Endodermal cell (in vitro differentiated cells): ENCODE measurements at regions not wholly inside any gene's neighbourhood (a gene's known extent, or its start where the extent isn't known, plus 50 kb on each side); places are given as distances from the start of the nearest gene placed in this dataset.

ENCODE experiments used
- DNase-seq: peaks from one replicate; pipeline ENCODE4 v3.0.0-alpha.2; 2017
- H3K27ac ChIP-seq: 2 replicates; pipeline ENCODE4 v1.5.1; 2013; ENCODE audit warnings: mild to moderate bottlenecking, low read depth, low read length, moderate library complexity
- H3K27me3 ChIP-seq: 2 replicates; pipeline ENCODE4 v1.6.1; 2013; ENCODE audit warnings: mild to moderate bottlenecking, low read length, moderate library complexity; ENCODE audit not compliant: insufficient read depth, control insufficient read depth, poor library complexity, severe bottlenecking
- H3K36me3 ChIP-seq: 2 replicates; pipeline ENCODE4 v1.7.0; 2013; ENCODE audit warnings: mild to moderate bottlenecking, low read length, moderate library complexity; ENCODE audit not compliant: control insufficient read depth, insufficient read depth
- H3K4me1 ChIP-seq: one replicate; pipeline ENCODE4 v1.7.0; 2013; ENCODE audit warnings: low read length; ENCODE audit not compliant: control insufficient read depth, insufficient read depth
- H3K4me3 ChIP-seq: 2 replicates; pipeline ENCODE4 v1.5.1; 2013; ENCODE audit warnings: mild to moderate bottlenecking, low read length, moderate library complexity
- H3K9ac ChIP-seq: 2 replicates; pipeline ENCODE4 v1.6.1; 2013; ENCODE audit warnings: mild to moderate bottlenecking, low read length, moderate library complexity; ENCODE audit not compliant: poor library complexity, severe bottlenecking; ENCODE audit errors: extremely low read depth
- H3K9me3 ChIP-seq: 2 replicates; pipeline ENCODE4 v1.6.1; 2013; ENCODE audit warnings: mild to moderate bottlenecking, low read length, moderate library complexity; ENCODE audit not compliant: control insufficient read depth
- H3K27ac Mint-ChIP-seq: 2 replicates; pipeline ENCODE4 v1.8.0; 2020; ENCODE audit warnings: mixed read lengths
- H3K27me3 Mint-ChIP-seq: 2 replicates; pipeline ENCODE4 v1.8.0; 2021; ENCODE audit warnings: mild to moderate bottlenecking, mixed read lengths; ENCODE audit not compliant: insufficient read depth
- H3K36me3 Mint-ChIP-seq: 2 replicates; pipeline ENCODE4 v1.8.0; 2020; ENCODE audit warnings: low read depth, mixed read lengths
- H3K4me1 Mint-ChIP-seq: 2 replicates; pipeline ENCODE4 v1.8.0; 2020; ENCODE audit warnings: mixed read lengths
- H3K4me3 Mint-ChIP-seq: 2 replicates; pipeline ENCODE4 v1.8.0; 2020; ENCODE audit warnings: mild to moderate bottlenecking, moderate library complexity, mixed read lengths
- H3K9me3 Mint-ChIP-seq: 2 replicates; pipeline ENCODE4 v1.8.0; 2020; ENCODE audit warnings: mild to moderate bottlenecking, mixed read lengths
- WGBS, 2 experiments: methylation state at CpG; one replicate each; pipeline versions ENCODE4 v1.1.5 to v1.1.7; 2013; ENCODE audit warnings: missing lambda C conversion rate in 2 of 2, mixed read lengths in 1 of 2; ENCODE audit not compliant: insufficient coverage in 1 of 2, insufficient read length in 1 of 2; 5-methylcytosine and 5-hydroxymethylcytosine counted together
- TF ChIP-seq, protein P1 (sequence below): fragments of 200-600 bp; sonication (generic); conservative IDR thresholded peaks from 2 replicates; pipeline ENCODE4 v1.5.0; 2021; ENCODE audit warnings: antibody characterized with exemption, mild to moderate bottlenecking

- TF ChIP-seq, protein P1, sequence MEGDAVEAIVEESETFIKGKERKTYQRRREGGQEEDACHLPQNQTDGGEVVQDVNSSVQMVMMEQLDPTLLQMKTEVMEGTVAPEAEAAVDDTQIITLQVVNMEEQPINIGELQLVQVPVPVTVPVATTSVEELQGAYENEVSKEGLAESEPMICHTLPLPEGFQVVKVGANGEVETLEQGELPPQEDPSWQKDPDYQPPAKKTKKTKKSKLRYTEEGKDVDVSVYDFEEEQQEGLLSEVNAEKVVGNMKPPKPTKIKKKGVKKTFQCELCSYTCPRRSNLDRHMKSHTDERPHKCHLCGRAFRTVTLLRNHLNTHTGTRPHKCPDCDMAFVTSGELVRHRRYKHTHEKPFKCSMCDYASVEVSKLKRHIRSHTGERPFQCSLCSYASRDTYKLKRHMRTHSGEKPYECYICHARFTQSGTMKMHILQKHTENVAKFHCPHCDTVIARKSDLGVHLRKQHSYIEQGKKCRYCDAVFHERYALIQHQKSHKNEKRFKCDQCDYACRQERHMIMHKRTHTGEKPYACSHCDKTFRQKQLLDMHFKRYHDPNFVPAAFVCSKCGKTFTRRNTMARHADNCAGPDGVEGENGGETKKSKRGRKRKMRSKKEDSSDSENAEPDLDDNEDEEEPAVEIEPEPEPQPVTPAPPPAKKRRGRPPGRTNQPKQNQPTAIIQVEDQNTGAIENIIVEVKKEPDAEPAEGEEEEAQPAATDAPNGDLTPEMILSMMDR: no peak
- no peak overlapping the region for H3K9ac ChIP-seq
- H3K4me3 ChIP-seq: no peak overlapping the region
- H3K27ac Mint-ChIP-seq: peak overlapping the region; percentile 76
- H3K4me1 ChIP-seq: peaks cover 6% of the 10 kb centered on the region
- H3K4me3 Mint-ChIP-seq: peak overlapping the region; percentile 45
- peak; percentile 91 for DNase-seq
- H3K27me3 ChIP-seq: no peaks in the 10 kb centered on the region
- H3K36me3 ChIP-seq: no peaks in the 10 kb centered on the region
- peaks cover 2% of the 10 kb centered on the region for H3K27me3 Mint-ChIP-seq
- no peaks in the 10 kb centered on the region for H3K9me3 Mint-ChIP-seq
- WGBS, 2 experiments: 36 to 37% methylated on average over 9 to 20 of the region's 20 CpGs
- peak overlapping the region; percentile 30 for H3K27ac ChIP-seq
- no peaks in the 10 kb centered on the region for H3K9me3 ChIP-seq
- H3K36me3 Mint-ChIP-seq: no peaks in the 10 kb centered on the region
- peaks cover 51% of the 10 kb centered on the region for H3K4me1 Mint-ChIP-seq
Observed at GRCh38 chr15:29345549-29346525, 76.2 kb upstream of the NSMCE3 start.

GRCh38 chr15:29344474-29344873 is 74.9 kb upstream of the NSMCE3 start:
- Histone ChIP-seq H3K36me3 (no peaks in the 10 kb centered on the region), H3K27me3 (no peaks in the 10 kb centered on the region), H3K9ac (no peak overlapping the region), H3K9me3 (no peaks in the 10 kb centered on the region), H3K4me1 (peaks cover 10% of the 10 kb centered on the region), H3K27ac (no peak overlapping the region), H3K4me3 (no peak overlapping the region)
- H3K27me3 Mint-ChIP-seq: peaks cover 2% of the 10 kb centered on the region
- no peaks in the 10 kb centered on the region for H3K36me3 Mint-ChIP-seq
- H3K9me3 Mint-ChIP-seq: no peaks in the 10 kb centered on the region
- no peak overlapping the region for H3K27ac Mint-ChIP-seq
- DNase-seq: no peak
- 94 to 97% methylated on average over 3 of the region's 3 CpGs for WGBS, 2 experiments
- no peak overlapping the region for H3K4me3 Mint-ChIP-seq
- peaks cover 59% of the 10 kb centered on the region for H3K4me1 Mint-ChIP-seq
- TF ChIP-seq, protein P1: no peak

- H3K36me3 ChIP-seq: no peaks in the 10 kb centered on the region
- peaks cover 2% of the 10 kb centered on the region for H3K27me3 Mint-ChIP-seq
- 84% methylated on average over 2 of the region's 2 CpGs; no CpG with 5 or more reads in 1 of the 2 experiments for WGBS, 2 experiments
Observed at GRCh38 chr15:29343229-29343628, 73.6 kb upstream of the NSMCE3 start.

More at GRCh38 chr15:29343229-29343628, 73.6 kb upstream of the NSMCE3 start:
- H3K9me3 Mint-ChIP-seq: no peaks in the 10 kb centered on the region
- no peaks in the 10 kb centered on the region for H3K27me3 ChIP-seq
- H3K4me1 ChIP-seq: peaks cover 10% of the 10 kb centered on the region
- H3K4me1 Mint-ChIP-seq: peaks cover 54% of the 10 kb centered on the region
- H3K27ac ChIP-seq: no peak overlapping the region
- H3K36me3 Mint-ChIP-seq: no peaks in the 10 kb centered on the region
- DNase-seq: peak; percentile 58
- H3K4me3 ChIP-seq: no peak overlapping the region
- H3K9ac ChIP-seq: no peak overlapping the region
- TF ChIP-seq, protein P1: no peak
- H3K27ac Mint-ChIP-seq: peak overlapping the region; percentile 42
- no peaks in the 10 kb centered on the region for H3K9me3 ChIP-seq
- H3K4me3 Mint-ChIP-seq: no peak overlapping the region
